Central memory CD8-positive, alpha-beta T cell (primary cell): ENCODE measurements at regions not wholly inside any gene's neighbourhood (a gene's known extent, or its start where the extent isn't known, plus 50 kb on each side); places are given as distances from the start of the nearest gene placed in this dataset.

Experiments used
- ATAC-seq: fragments of 150-1000 bp; cut with Tn5 transposase; replicated peaks from 2 replicates; pipeline ENCODE4 v1.10.0; 2022; ENCODE audit warnings: mild to moderate bottlenecking, moderate FRiP score, moderate number of reproducible peaks; ENCODE audit not compliant: poor library complexity, severe bottlenecking; ENCODE audit errors: extremely low read depth
- DNase-seq, 2 donors: peaks; one replicate each; pipeline ENCODE4 v3.0.0; 2021; ENCODE audit warnings: low spot score in 2 of 2
- H3K27ac Mint-ChIP-seq: one replicate; pipeline ENCODE4 v1.8.0; 2022; ENCODE audit warnings: low read depth, mild to moderate bottlenecking, moderate library complexity, mixed read lengths
- H3K27me3 Mint-ChIP-seq: one replicate; pipeline ENCODE4 v1.8.0; 2022; ENCODE audit warnings: mixed read lengths
- H3K36me3 Mint-ChIP-seq: one replicate; pipeline ENCODE4 v1.8.0; 2022; ENCODE audit warnings: mild to moderate bottlenecking, moderate library complexity, mixed read lengths; ENCODE audit not compliant: insufficient read depth
- H3K4me1 Mint-ChIP-seq: one replicate; pipeline ENCODE4 v1.8.0; 2022; ENCODE audit warnings: mixed read lengths
- H3K4me3 Mint-ChIP-seq: one replicate; pipeline ENCODE4 v1.8.0; 2022; ENCODE audit warnings: mild to moderate bottlenecking, moderate library complexity, mixed read lengths
- H3K9me3 Mint-ChIP-seq: one replicate; pipeline ENCODE4 v1.8.0; 2022; ENCODE audit warnings: mixed read lengths

DNA sequence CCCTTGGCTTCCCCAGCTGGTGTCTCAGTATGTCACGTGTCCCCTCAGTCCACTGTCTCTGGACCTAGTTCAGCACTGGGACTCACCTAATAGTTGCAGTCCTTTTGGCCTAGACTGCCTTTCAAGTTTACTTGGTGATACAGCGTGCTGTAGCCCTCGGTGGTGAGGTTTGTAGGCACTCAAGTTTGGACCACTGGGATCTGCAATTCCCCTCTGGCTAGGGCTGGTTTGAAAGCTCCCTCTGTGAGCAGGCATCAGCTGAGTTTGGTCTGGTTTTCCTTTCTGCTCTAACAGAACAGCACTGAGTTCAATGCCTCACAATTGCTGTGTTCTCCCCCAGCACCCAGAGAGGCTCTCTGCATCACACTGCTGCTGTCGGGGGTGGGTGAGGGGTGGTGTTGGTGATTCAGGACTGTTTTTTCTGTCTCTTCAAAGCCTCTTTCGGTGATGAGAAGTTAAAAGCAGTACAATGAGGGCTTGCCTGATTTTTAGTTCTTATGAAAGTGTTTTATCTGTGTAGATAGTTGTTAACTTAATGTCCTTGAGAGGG, 494.2 kb downstream of the TDRD15 start:
- Mint-ChIP-seq H3K36me3 (no peaks in the 10 kb centered on the region), H3K4me1 (no peaks in the 10 kb centered on the region), H3K4me3 (no peak overlapping the region), H3K27me3 (no peaks in the 10 kb centered on the region), H3K27ac (no peak overlapping the region), H3K9me3 (peaks cover 34% of the 10 kb centered on the region)
- DNase-seq, result no peak
- no peak for ATAC-seq

DNA sequence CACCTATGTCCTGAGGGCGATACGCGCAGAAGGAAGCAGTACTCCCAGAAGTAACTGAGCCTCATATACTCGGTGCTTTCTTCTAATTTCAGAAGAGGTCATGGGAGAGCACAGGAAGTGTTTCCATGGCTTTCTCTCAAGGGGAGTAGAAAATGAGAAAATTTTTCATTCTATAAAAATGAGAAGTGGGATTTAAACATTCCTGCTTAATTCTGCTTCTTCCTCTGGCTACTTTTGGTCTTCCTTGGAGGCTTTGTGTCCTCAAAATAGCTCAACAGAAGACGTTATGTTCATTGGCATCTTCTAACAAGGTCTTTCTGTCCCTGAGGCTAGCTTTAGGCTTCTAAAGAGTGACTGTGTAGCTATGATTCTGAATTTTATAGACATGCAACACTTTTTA, 497.0 kb downstream of the TDRD15 start:
- Mint-ChIP-seq H3K27me3 (no peaks in the 10 kb centered on the region), H3K36me3 (no peaks in the 10 kb centered on the region), H3K9me3 (peaks cover 30% of the 10 kb centered on the region), H3K4me3 (no peak overlapping the region), H3K27ac (no peak overlapping the region), H3K4me1 (no peaks in the 10 kb centered on the region)
- ATAC-seq, result no peak
- DNase-seq, result no peak

DNA sequence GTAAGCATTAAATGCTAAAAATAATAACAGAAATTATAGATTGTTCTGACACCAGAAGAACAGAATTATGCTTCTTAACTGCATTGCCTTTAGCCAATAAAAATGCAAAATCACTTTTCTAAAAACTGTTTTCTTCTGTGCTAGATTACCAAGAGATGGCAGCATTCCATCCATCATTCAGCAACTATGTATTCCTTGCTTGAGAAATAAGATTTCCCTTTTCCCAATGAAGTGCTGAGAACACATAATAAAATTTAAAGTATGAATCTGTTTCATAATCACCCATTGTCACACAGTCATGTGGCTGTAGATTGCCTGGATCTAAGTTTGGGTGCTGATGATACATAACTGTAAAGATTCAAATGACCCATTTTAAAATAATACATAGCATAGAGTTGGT, 504.2 kb downstream of the TDRD15 start:
- H3K4me1 Mint-ChIP-seq, result no peaks in the 10 kb centered on the region
- no peak overlapping the region for H3K4me3 Mint-ChIP-seq
- no peak for DNase-seq
- ATAC-seq, result no peak
- H3K9me3 Mint-ChIP-seq, result peaks cover 14% of the 10 kb centered on the region
- no peaks in the 10 kb centered on the region for H3K27me3 Mint-ChIP-seq
- H3K27ac Mint-ChIP-seq, result no peak overlapping the region
- no peaks in the 10 kb centered on the region for H3K36me3 Mint-ChIP-seq

DNA sequence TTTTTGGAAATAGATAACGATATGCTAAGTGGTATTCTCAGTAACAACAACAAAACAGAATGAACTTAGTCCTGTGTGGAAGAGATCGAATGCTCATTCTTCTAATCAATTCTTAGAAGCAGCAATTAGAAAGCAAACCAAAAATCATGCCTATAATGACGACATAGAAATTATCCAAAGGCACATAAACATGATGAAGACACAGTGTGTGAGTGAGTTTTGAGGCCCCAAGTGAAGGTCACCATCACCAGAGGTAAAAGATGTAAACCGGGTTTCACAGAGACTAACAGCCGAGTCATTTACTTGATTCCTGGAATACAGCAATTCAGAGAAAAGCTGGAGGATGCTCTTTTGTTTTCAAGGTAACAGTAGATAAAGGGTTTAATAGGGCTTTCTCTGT, 509.2 kb downstream of the TDRD15 start:
- Mint-ChIP-seq H3K9me3 (no peaks in the 10 kb centered on the region), H3K4me1 (no peaks in the 10 kb centered on the region), H3K36me3 (no peaks in the 10 kb centered on the region), H3K4me3 (no peak overlapping the region), H3K27me3 (no peaks in the 10 kb centered on the region), H3K27ac (no peak overlapping the region)
- no peak for ATAC-seq
- DNase-seq, result no peak

DNA sequence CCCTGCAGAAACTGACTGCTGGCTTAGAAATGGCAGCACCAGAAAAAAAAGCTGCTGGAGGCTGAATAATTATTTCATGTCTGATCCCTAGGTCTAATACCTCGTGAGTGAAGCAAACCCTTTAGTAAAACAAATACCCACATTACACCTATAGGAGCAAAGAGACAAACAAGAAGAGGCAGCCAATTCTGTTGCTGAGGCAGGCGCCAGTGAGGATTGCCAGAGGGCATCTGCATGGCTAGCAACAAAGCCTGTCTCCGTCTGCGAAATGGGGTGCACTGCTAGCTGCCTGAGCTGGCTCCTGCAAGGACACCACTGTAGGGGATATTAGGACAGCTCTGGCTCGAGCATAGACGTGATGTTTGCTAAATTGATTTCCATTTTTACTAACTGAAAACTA, 509.7 kb downstream of the TDRD15 start:
- no peak overlapping the region for H3K4me3 Mint-ChIP-seq
- no peaks in the 10 kb centered on the region for H3K4me1 Mint-ChIP-seq
- ATAC-seq (no peak), DNase-seq (no peak)
- H3K36me3 Mint-ChIP-seq, result no peaks in the 10 kb centered on the region
- H3K27me3 Mint-ChIP-seq, result no peaks in the 10 kb centered on the region
- H3K9me3 Mint-ChIP-seq, result no peaks in the 10 kb centered on the region
- no peak overlapping the region for H3K27ac Mint-ChIP-seq

DNA sequence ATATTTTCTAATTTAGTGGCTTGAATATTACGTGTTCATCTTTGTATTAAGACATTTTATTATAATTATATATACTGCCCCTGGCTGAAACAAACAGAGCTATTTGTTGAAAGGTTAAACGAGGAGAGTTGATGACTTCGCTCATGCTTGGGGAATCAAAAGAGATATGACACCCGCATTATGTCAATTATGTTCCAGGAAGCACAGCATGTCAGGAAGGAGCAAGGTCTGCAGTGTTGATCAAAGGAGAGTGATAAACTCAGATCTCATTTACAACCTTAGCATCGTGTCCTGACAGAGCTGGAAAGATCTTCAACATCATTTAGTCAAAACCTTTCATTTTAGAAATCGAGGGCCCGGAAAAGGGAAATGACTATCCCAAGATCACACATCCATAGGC, 510.1 kb downstream of the TDRD15 start:
- H3K27ac Mint-ChIP-seq, result no peak overlapping the region
- ATAC-seq, result no peak
- H3K27me3 Mint-ChIP-seq, result no peaks in the 10 kb centered on the region
- no peaks in the 10 kb centered on the region for H3K4me1 Mint-ChIP-seq
- H3K36me3 Mint-ChIP-seq, result no peaks in the 10 kb centered on the region
- no peak overlapping the region for H3K4me3 Mint-ChIP-seq
- no peak for DNase-seq
- H3K9me3 Mint-ChIP-seq, result no peaks in the 10 kb centered on the region

DNA sequence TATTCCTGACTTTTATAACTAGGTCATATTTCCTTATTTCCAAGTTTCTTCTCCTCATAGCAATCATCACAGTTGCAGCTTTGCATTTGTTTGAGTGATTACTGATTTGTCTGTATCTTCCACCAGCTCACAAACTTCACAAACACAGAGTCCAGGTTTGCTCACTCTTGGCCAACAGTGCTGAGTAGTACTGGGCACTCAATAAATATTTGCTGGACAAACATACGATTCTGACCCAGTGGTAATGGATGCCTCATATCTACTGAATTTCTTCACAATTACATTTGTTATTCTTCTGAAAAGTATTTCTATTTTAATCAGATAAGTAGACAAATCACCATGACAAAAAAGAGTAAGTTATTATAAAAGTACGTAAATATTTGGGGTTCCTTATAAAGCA, 516.3 kb downstream of the TDRD15 start:
- ATAC-seq (no peak), DNase-seq (no peak)
- Mint-ChIP-seq H3K9me3 (peaks cover 21% of the 10 kb centered on the region), H3K4me3 (no peak overlapping the region), H3K27me3 (no peaks in the 10 kb centered on the region), H3K4me1 (no peaks in the 10 kb centered on the region), H3K36me3 (no peaks in the 10 kb centered on the region), H3K27ac (no peak overlapping the region)

DNA sequence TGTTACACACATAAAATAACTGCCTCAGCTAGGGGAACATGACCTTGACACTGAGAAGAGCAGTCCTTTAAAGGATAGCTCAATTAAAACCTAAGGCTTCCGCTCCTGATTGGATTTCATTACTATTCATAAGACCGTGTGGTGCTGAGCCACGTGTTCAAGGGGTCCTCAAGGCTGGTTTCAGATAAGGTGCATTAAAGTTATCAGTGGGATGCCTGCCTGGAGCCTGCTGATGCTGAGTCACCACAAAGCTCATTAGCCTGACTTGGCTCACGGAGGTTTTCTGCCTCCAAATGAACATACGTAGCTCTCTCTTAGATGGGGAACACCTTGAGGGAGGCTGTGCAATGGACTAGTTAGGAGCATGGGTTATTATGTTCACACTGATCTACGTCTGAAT, 518.9 kb downstream of the TDRD15 start:
- no peaks in the 10 kb centered on the region for H3K36me3 Mint-ChIP-seq
- no peaks in the 10 kb centered on the region for H3K4me1 Mint-ChIP-seq

DNA sequence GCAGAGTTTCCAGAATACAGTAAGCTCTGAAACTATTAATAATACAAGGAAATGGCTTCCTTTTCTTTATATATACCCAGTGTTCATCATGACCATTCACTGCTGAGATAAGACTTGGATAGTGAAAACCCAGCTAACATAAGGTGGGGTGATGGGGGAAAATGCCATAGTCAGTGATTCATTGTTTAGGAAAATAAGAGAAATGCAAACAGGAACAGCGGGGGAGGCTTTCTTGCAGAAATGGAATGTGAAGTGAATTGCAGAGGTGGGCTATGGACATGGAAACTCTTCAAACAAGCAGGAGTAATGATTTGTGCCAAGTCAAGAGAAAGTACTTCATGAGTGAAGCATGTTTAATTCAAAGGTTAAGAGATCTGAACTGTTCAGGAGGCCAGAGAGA, 519.4 kb downstream of the TDRD15 start:
- H3K4me1 Mint-ChIP-seq, result no peaks in the 10 kb centered on the region
- H3K36me3 Mint-ChIP-seq, result no peaks in the 10 kb centered on the region
- H3K4me3 Mint-ChIP-seq, result no peak overlapping the region
- no peak overlapping the region for H3K27ac Mint-ChIP-seq
- H3K27me3 Mint-ChIP-seq, result no peaks in the 10 kb centered on the region
- DNase-seq, result no peak
- peaks cover 26% of the 10 kb centered on the region for H3K9me3 Mint-ChIP-seq
- ATAC-seq, result no peak

More for the DNA sequence above, 518.9 kb downstream of the TDRD15 start:
- ATAC-seq (no peak), DNase-seq (no peak)
- Mint-ChIP-seq H3K9me3 (peaks cover 26% of the 10 kb centered on the region), H3K27me3 (no peaks in the 10 kb centered on the region), H3K27ac (no peak overlapping the region), H3K4me3 (no peak overlapping the region)

DNA sequence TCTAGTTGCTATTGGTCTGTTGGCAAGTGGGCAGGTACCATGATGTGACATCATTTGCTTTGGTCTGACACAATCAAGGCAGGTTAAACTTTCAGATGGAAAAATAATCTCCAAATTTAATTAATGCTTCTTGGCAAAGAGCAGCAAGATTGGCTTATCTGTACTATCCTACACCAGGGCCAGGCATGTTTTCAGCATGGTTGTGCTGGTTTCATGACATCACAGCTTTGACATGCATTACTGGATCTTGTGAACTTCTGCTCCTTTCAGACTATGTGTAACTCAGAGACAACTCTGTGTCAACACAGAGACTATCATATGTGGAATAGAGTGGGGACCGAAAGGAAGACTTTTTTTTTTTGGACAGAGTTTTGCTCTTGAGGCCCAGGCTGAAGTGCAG, 520.5 kb downstream of the TDRD15 start:
- H3K4me1 Mint-ChIP-seq, result no peaks in the 10 kb centered on the region
- H3K4me3 Mint-ChIP-seq, result no peak overlapping the region
- peaks cover 31% of the 10 kb centered on the region for H3K9me3 Mint-ChIP-seq
- ATAC-seq (no peak), DNase-seq (no peak)
- no peaks in the 10 kb centered on the region for H3K36me3 Mint-ChIP-seq
- no peak overlapping the region for H3K27ac Mint-ChIP-seq
- no peaks in the 10 kb centered on the region for H3K27me3 Mint-ChIP-seq

DNA sequence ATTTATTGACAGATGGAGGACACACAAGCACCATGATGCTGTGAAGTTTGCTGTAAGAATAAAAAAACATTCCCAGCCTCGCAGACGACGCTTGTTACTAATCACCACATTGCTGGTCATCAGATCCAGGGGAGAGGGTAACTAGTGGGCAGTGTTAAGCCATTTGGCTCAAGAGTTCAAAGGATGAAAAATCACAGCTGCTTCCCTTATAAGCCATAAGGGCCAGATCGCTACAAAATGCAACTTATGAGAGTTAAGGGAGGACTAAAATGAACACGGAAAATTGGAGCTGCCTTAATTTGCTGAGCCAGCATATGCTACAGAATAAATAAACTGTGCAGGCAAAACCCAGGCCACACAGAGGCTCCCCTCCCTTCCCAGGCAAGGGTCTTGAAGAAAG, 522.6 kb downstream of the TDRD15 start:
- Mint-ChIP-seq H3K4me1 (no peaks in the 10 kb centered on the region), H3K9me3 (peaks cover 24% of the 10 kb centered on the region), H3K27me3 (no peaks in the 10 kb centered on the region), H3K27ac (no peak overlapping the region), H3K4me3 (no peak overlapping the region), H3K36me3 (no peaks in the 10 kb centered on the region)
- DNase-seq (no peak), ATAC-seq (no peak)

DNA sequence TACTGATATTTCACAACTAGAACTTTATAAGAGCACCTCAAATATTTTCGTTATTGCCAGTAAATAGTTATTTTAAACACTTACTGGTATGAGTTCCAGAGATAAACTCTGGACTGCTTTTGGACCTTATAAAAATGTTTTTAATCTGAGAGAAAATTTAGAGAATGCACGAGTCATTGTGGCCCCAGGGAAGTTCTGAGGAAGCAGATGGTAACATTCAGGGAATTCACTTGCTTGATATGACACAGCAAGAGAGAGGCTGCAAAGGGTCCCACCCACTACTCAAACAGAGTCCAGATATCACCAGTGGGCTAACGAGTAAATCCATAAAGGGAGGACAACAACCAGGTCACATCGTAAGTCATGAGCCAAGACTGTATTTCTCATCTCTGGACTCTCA, 526.8 kb downstream of the TDRD15 start:
- H3K4me1 Mint-ChIP-seq, result no peaks in the 10 kb centered on the region
- no peaks in the 10 kb centered on the region for H3K36me3 Mint-ChIP-seq
- H3K9me3 Mint-ChIP-seq, result peaks cover 5% of the 10 kb centered on the region
- H3K27me3 Mint-ChIP-seq, result no peaks in the 10 kb centered on the region
- no peak overlapping the region for H3K27ac Mint-ChIP-seq
- H3K4me3 Mint-ChIP-seq, result no peak overlapping the region
- ATAC-seq, result no peak
- no peak for DNase-seq

DNA sequence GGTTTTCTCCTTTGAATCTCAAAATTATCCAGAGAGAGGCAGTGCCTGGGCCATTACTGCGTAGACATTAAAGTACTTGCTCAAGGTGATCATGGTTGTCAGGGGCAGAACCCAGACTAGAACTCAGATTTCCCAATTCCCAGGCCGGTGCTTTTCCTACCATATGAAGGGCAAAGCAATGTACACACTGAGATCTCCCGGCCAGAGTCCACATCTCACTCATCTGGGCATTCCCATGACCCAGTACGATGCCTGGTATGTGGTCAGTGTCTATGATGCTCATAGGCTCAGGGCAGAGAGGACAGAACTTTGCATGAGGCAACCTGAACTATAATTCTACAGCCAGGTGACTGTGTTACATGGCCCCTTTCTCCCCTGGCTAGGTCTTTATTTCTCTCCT, 531.4 kb downstream of the TDRD15 start:
- Mint-ChIP-seq H3K4me3 (no peak overlapping the region), H3K27ac (no peak overlapping the region)

More for the DNA sequence above, 531.4 kb downstream of the TDRD15 start:
- H3K36me3 Mint-ChIP-seq, result no peaks in the 10 kb centered on the region
- ATAC-seq, result no peak
- no peak for DNase-seq
- H3K4me1 Mint-ChIP-seq, result no peaks in the 10 kb centered on the region
- no peaks in the 10 kb centered on the region for H3K27me3 Mint-ChIP-seq
- H3K9me3 Mint-ChIP-seq, result peaks cover 6% of the 10 kb centered on the region
